ENCODE measurements at regions not wholly inside any gene's neighbourhood (a gene's known extent, or its start where the extent isn't known, plus 50 kb on each side); places are given as distances from the start of the nearest gene placed in this dataset.

DNA sequence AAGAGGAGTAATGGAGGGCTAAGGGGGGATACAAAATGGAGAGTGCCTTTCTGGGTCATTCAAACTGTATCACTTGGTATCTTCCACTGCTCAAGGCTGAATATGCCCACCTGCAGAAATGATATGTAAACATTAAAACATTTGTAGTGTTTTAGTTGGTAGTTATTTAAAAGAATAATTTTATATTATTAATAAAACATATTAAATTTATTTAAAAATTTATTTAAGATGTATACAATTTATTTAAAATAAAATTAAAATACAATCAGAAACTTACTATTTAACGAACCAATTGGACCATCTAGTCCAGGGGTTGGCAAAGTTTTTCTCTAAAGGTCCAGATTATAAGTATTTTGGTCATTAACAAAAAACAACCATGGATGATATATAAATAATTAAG, 308.5 kb downstream of the PLK2 start:
- TF ChIP-seq, protein P1, sequence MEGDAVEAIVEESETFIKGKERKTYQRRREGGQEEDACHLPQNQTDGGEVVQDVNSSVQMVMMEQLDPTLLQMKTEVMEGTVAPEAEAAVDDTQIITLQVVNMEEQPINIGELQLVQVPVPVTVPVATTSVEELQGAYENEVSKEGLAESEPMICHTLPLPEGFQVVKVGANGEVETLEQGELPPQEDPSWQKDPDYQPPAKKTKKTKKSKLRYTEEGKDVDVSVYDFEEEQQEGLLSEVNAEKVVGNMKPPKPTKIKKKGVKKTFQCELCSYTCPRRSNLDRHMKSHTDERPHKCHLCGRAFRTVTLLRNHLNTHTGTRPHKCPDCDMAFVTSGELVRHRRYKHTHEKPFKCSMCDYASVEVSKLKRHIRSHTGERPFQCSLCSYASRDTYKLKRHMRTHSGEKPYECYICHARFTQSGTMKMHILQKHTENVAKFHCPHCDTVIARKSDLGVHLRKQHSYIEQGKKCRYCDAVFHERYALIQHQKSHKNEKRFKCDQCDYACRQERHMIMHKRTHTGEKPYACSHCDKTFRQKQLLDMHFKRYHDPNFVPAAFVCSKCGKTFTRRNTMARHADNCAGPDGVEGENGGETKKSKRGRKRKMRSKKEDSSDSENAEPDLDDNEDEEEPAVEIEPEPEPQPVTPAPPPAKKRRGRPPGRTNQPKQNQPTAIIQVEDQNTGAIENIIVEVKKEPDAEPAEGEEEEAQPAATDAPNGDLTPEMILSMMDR (IDR thresholded peaks at IDR 0.05) = no peak
- TF ChIP-seq EZH2phosphoT487 (IDR thresholded peaks at IDR 0.05) = no peak
